ENCODE measurements at regions not wholly inside any gene's neighbourhood (a gene's known extent, or its start where the extent isn't known, plus 50 kb on each side); places are given as distances from the start of the nearest gene placed in this dataset.

DNA sequence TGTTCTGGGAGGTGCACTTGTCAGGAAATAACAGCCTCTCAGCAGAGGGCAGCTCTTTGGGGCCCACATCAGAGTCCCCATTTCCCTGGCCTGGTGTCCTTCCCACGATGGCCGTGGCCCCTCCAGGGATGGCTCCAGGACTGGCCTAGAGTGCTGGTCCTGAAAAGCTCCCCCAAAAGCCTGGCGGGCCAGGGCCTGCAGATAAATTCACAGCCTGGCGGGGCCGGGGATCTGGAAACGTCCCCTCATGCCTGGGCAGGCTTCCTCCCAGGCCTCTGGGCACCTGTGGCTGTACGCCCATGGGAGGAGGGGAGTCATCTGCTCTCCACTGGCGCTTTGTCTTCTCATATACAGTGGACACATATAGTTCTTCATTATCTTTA lies 52.6 kb upstream of the HS6ST1 start:
- in situ Hi-C loops (cut with MboI; ENCODE audit: low sequenced_read_pairs in 4 of 4): no loop called here
- intact Hi-C loops (cut with DNase I; ENCODE audit: low total_unique reads): no loop called here
- ATAC-seq: no peak
- no peaks in the 10 kb centered on the region for H3K36me3 ChIP-seq
- no peaks in the 10 kb centered on the region for H3K27me3 ChIP-seq
- no peak for TF ChIP-seq POLR2A (IDR thresholded peaks at IDR 0.05)
- TF ChIP-seq, protein P1, sequence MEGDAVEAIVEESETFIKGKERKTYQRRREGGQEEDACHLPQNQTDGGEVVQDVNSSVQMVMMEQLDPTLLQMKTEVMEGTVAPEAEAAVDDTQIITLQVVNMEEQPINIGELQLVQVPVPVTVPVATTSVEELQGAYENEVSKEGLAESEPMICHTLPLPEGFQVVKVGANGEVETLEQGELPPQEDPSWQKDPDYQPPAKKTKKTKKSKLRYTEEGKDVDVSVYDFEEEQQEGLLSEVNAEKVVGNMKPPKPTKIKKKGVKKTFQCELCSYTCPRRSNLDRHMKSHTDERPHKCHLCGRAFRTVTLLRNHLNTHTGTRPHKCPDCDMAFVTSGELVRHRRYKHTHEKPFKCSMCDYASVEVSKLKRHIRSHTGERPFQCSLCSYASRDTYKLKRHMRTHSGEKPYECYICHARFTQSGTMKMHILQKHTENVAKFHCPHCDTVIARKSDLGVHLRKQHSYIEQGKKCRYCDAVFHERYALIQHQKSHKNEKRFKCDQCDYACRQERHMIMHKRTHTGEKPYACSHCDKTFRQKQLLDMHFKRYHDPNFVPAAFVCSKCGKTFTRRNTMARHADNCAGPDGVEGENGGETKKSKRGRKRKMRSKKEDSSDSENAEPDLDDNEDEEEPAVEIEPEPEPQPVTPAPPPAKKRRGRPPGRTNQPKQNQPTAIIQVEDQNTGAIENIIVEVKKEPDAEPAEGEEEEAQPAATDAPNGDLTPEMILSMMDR (IDR thresholded peaks at IDR 0.05 in 4 of 5, conservative IDR thresholded peaks at IDR 0.05 in 1 of 5): no peak
- no peak for DNase-seq
- H3K4me1 ChIP-seq: no peaks in the 10 kb centered on the region
- no peak overlapping the region for H3K27ac ChIP-seq
- no peaks in the 10 kb centered on the region for H3K9me3 ChIP-seq
- no peak overlapping the region for H3K4me3 ChIP-seq

DNA sequence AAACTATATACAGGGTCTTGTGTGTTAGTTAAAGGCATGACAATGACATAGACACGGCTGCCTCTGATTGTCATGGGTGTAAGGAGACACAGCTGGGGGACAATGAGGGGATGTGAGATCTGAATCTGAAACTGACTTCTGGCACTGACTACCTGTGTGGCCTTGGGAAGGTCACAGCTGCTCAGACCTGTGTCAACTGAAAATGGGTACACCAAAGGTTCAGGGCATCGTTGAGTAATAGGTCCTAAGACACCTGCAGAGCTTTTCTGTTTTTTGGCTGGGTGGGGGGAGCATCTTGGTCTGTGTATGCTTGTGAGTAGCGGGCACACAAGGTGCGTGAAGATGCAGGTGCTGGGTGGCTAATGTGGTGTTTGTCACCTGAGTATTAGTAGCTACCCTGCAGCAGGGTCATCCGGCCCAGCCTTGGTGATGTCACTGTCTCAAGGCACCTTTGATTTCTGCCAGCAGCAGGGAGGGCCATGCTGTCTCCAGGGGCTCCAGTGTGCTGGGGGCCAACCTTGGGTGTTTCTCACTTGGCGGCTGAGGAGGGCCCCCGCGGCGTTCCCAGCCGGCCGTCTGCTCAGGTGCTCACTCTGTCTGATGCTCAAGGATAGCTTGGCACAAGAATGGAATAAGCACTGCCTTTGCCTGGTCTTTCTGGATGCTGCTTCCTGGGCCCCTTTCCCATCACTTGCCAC lies 53.1 kb upstream of the HS6ST1 start:
- Histone ChIP-seq H3K36me3 (no peaks in the 10 kb centered on the region), H3K9me3 (no peaks in the 10 kb centered on the region), H3K27ac (no peak overlapping the region), H3K4me3 (no peak overlapping the region), H3K27me3 (no peaks in the 10 kb centered on the region), H3K4me1 (no peaks in the 10 kb centered on the region)
- in situ Hi-C loops (cut with MboI; ENCODE audit: low sequenced_read_pairs in 4 of 4): no loop called here
- no peak for DNase-seq
- no peak for TF ChIP-seq POLR2A (IDR thresholded peaks at IDR 0.05)
- TF ChIP-seq, protein P1 (IDR thresholded peaks at IDR 0.05 in 4 of 5, conservative IDR thresholded peaks at IDR 0.05 in 1 of 5): no peak
- intact Hi-C loops (cut with DNase I; ENCODE audit: low total_unique reads): no loop called here
- ATAC-seq: no peak

DNA sequence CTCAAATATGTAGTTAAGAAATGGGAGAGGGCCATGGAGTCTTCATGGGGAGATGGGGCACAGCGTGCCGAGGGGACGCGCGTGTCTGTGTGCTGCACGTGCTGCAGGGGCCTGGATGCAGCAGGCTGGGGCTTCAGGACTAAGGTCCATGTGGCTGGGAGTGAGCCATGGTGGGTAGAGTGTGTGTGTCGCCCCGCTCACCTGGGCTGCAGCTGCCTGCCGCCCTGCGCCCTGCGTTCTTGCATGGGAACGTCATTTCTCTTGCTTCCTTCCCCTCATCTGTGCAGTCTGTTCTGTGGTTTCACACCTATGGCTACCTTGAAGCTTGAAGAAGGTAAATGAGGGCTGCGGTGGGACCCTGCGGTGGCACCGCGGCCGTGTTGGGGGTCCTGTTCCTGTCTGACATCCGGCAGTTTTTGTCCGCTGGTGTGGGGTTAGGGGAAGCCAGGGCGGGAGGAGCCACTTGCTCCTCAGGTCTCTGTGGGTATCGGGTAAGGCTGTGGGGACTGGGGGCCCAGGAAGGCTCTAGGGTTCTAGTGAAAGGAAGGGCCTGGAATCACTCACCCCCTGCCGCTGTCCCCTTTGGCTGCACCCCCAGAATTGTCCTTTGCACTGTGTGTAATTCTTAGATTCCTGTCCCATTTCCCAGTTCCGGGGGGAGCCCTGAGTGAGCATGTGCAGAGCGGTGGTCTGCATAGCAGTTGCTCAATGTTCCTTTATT lies 54.1 kb upstream of the HS6ST1 start:
- no peaks in the 10 kb centered on the region for H3K27me3 ChIP-seq
- H3K4me3 ChIP-seq: no peak overlapping the region
- no peak for TF ChIP-seq POLR2A (IDR thresholded peaks at IDR 0.05)
- TF ChIP-seq, protein P1 (IDR thresholded peaks at IDR 0.05 in 4 of 5, conservative IDR thresholded peaks at IDR 0.05 in 1 of 5): no peak
- intact Hi-C loops (cut with DNase I; ENCODE audit: low total_unique reads) (no loop called here), in situ Hi-C loops (cut with MboI; ENCODE audit: low sequenced_read_pairs in 4 of 4) (no loop called here)
- H3K27ac ChIP-seq: no peak overlapping the region
- H3K36me3 ChIP-seq: no peaks in the 10 kb centered on the region
- ATAC-seq: no peak
- no peak for DNase-seq
- no peaks in the 10 kb centered on the region for H3K4me1 ChIP-seq
- no peaks in the 10 kb centered on the region for H3K9me3 ChIP-seq

DNA sequence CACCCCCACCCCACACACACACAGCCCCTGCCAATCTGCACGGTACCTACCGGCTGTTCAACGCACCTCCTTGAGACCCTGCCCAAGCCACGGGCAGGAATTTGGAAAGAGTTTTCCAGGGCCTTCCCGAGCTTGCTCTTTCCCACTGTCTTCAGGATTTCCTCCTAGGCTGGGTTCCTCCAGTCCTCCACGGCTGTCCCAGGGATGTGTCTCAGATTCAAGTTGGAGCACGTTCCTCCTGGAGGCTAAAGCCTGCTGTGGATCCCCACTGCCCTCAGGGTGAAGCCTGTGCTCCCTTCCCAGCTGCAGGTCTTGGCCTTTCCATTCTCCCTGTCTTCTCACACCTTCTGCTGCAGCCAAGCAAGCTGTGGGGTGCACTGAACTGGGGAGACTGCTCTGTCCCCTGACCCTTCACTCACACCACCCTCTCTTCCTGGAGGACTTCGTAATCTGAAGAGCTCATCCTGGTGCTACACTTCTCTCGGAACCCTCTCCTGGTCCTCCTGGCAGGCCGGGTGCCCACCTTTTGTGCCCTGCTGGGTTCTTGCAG lies 54.9 kb upstream of the HS6ST1 start:
- TF ChIP-seq, protein P1 (IDR thresholded peaks at IDR 0.05 in 4 of 5, conservative IDR thresholded peaks at IDR 0.05 in 1 of 5): no peak
- no peak for TF ChIP-seq POLR2A (IDR thresholded peaks at IDR 0.05)
- ATAC-seq: no peak
- no peaks in the 10 kb centered on the region for H3K4me1 ChIP-seq
- H3K27ac ChIP-seq: no peak overlapping the region
- H3K27me3 ChIP-seq: no peaks in the 10 kb centered on the region
- no peaks in the 10 kb centered on the region for H3K36me3 ChIP-seq
- in situ Hi-C loops (cut with MboI; ENCODE audit: low sequenced_read_pairs in 4 of 4): no loop called here
- intact Hi-C loops (cut with DNase I; ENCODE audit: low total_unique reads): no loop called here
- DNase-seq: no peak
- H3K9me3 ChIP-seq: no peaks in the 10 kb centered on the region
- H3K4me3 ChIP-seq: no peak overlapping the region
